ENCODE measurements at regions not wholly inside any gene's neighbourhood (a gene's known extent, or its start where the extent isn't known, plus 50 kb on each side); places are given as distances from the start of the nearest gene placed in this dataset.
"Not testable (repeated sequence)": the region's sequence is repeated elsewhere in the genome, so short reads cannot be mapped to it uniquely, and the experiment has no call there.

DNA sequence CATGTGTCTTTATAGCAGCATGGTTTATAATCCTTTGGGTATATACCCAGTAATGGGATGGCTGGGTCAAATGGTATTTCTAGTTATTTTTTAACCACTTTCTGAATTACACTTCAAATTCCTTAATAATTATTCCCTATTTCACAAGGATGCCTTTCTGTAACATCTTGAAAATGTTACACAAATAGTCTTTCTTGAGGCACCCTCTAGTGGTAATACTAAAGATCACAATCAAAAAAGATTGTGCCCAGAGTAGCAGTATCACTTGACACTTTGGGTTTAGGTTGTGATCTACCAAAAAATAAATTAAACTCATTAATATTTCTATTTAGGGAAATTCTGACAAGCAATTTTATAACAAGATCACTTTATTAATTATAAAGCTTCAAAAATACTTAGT lies 74.0 kb upstream of the TEKT4 start:
- H3K36me3 ChIP-seq; H3K27me3 ChIP-seq (ENCODE audit: low read depth); H3K4me1 ChIP-seq; intact Hi-C loops (cut with DNase I); H3K4me3 ChIP-seq; H3K9me3 ChIP-seq; DNase-seq; H3K27ac ChIP-seq; ATAC-seq: not testable (repeated sequence)
- TF ChIP-seq, protein P1, sequence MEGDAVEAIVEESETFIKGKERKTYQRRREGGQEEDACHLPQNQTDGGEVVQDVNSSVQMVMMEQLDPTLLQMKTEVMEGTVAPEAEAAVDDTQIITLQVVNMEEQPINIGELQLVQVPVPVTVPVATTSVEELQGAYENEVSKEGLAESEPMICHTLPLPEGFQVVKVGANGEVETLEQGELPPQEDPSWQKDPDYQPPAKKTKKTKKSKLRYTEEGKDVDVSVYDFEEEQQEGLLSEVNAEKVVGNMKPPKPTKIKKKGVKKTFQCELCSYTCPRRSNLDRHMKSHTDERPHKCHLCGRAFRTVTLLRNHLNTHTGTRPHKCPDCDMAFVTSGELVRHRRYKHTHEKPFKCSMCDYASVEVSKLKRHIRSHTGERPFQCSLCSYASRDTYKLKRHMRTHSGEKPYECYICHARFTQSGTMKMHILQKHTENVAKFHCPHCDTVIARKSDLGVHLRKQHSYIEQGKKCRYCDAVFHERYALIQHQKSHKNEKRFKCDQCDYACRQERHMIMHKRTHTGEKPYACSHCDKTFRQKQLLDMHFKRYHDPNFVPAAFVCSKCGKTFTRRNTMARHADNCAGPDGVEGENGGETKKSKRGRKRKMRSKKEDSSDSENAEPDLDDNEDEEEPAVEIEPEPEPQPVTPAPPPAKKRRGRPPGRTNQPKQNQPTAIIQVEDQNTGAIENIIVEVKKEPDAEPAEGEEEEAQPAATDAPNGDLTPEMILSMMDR (IDR thresholded peaks at IDR 0.05), result peak; percentile 39

All from lower lobe of right lung (tissue), 2 donors.